ENCODE measurements at regions not wholly inside any gene's neighbourhood (a gene's known extent, or its start where the extent isn't known, plus 50 kb on each side); places are given as distances from the start of the nearest gene placed in this dataset.

DNA sequence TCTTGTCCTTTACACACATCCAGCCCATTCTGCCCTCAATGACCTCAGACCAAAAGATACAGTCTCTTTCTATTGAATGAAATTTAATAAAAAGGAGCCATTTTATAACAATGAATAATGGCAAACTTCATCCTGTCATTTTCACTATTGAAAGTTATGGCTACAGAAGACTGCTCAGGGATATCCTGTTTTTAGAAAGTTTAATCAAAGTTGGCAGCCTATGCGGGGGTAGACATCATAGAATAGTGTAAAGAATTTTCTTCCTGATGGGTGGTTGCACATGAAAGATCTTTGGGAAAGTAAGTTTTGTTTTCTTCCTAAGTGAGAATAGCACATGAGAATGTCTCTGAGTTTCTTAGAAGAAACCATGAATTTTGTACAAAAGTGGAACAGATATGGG lies 670.4 kb upstream of the CDH6 start:
- no peak for ATAC-seq
- TF ChIP-seq, protein P1, sequence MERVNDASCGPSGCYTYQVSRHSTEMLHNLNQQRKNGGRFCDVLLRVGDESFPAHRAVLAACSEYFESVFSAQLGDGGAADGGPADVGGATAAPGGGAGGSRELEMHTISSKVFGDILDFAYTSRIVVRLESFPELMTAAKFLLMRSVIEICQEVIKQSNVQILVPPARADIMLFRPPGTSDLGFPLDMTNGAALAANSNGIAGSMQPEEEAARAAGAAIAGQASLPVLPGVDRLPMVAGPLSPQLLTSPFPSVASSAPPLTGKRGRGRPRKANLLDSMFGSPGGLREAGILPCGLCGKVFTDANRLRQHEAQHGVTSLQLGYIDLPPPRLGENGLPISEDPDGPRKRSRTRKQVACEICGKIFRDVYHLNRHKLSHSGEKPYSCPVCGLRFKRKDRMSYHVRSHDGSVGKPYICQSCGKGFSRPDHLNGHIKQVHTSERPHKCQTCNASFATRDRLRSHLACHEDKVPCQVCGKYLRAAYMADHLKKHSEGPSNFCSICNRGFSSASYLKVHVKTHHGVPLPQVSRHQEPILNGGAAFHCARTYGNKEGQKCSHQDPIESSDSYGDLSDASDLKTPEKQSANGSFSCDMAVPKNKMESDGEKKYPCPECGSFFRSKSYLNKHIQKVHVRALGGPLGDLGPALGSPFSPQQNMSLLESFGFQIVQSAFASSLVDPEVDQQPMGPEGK (CRISPR knock-in tag; IDR thresholded peaks at IDR 0.05; ENCODE audit: borderline replicate concordance), result no peak
- TF ChIP-seq, protein P2, sequence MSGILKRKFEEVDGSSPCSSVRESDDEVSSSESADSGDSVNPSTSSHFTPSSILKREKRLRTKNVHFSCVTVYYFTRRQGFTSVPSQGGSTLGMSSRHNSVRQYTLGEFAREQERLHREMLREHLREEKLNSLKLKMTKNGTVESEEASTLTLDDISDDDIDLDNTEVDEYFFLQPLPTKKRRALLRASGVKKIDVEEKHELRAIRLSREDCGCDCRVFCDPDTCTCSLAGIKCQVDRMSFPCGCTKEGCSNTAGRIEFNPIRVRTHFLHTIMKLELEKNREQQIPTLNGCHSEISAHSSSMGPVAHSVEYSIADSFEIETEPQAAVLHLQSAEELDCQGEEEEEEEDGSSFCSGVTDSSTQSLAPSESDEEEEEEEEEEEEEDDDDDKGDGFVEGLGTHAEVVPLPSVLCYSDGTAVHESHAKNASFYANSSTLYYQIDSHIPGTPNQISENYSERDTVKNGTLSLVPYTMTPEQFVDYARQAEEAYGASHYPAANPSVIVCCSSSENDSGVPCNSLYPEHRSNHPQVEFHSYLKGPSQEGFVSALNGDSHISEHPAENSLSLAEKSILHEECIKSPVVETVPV (CRISPR knock-in tag; IDR thresholded peaks at IDR 0.05), result no peak
- TF ChIP-seq CSDC2 (CRISPR knock-in tag; IDR thresholded peaks at IDR 0.05), result no peak
- TF ChIP-seq ARNTL (CRISPR knock-in tag; IDR thresholded peaks at IDR 0.05; ENCODE audit: borderline replicate concordance, low read depth), result no peak
- TF ChIP-seq GLIS3 (CRISPR knock-in tag; IDR thresholded peaks at IDR 0.05), result no peak
- TF ChIP-seq ZNF8 (CRISPR knock-in tag; IDR thresholded peaks at IDR 0.05), result no peak
- no peak for TF ChIP-seq TOX (CRISPR knock-in tag; IDR thresholded peaks at IDR 0.05; ENCODE audit: borderline replicate concordance)
- TF ChIP-seq BACH2 (CRISPR knock-in tag; IDR thresholded peaks at IDR 0.05; ENCODE audit: borderline replicate concordance), result no peak
- no peak for TF ChIP-seq SNAI2 (CRISPR knock-in tag; IDR thresholded peaks at IDR 0.05)
- no peak for TF ChIP-seq ZFP3 (CRISPR knock-in tag; IDR thresholded peaks at IDR 0.05)
- TF ChIP-seq, protein P3, sequence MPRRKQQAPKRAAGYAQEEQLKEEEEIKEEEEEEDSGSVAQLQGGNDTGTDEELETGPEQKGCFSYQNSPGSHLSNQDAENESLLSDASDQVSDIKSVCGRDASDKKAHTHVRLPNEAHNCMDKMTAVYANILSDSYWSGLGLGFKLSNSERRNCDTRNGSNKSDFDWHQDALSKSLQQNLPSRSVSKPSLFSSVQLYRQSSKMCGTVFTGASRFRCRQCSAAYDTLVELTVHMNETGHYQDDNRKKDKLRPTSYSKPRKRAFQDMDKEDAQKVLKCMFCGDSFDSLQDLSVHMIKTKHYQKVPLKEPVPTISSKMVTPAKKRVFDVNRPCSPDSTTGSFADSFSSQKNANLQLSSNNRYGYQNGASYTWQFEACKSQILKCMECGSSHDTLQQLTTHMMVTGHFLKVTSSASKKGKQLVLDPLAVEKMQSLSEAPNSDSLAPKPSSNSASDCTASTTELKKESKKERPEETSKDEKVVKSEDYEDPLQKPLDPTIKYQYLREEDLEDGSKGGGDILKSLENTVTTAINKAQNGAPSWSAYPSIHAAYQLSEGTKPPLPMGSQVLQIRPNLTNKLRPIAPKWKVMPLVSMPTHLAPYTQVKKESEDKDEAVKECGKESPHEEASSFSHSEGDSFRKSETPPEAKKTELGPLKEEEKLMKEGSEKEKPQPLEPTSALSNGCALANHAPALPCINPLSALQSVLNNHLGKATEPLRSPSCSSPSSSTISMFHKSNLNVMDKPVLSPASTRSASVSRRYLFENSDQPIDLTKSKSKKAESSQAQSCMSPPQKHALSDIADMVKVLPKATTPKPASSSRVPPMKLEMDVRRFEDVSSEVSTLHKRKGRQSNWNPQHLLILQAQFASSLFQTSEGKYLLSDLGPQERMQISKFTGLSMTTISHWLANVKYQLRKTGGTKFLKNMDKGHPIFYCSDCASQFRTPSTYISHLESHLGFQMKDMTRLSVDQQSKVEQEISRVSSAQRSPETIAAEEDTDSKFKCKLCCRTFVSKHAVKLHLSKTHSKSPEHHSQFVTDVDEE (CRISPR knock-in tag; IDR thresholded peaks at IDR 0.05), result no peak

DNA sequence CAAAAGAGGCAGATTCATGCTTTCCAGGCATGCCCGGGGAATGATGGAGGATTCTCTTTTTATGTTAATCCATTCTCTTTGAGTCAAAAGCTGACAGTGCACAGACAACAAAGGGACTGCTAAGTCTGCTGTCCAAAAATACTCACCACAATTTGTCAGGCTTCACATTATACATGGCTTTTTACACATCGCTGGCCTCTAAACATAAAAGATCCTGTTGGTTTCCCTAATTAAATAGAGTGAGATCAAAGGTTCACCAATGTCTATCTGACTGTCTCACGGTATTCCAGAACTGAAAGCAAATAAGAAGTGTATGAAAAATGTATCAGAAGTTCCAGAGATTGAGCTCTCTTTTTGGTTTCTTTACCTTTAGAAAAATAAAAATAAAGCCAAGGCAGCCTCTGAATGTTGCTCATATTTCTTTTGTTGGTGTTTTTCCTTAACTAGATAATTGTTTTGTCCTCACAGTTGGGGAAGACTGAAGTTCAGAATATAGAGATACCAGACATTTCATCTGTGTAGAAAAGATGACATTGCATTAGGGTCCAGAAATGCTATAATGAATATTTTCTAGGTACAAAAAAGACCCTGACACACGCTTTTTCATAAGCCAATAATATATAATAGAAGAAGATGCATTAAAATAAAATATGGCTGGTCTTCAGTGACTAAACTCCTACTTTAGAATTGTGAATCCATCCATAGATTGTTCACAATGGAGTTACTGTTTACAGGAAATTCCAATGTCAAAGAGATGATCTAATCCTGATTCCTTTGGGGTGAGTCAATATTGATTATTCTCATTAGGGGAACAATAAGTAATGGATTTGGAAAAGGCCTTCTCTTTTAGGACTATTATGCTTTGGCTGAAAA lies 688.2 kb upstream of the CDH6 start:
- TF ChIP-seq, protein P3 (CRISPR knock-in tag; IDR thresholded peaks at IDR 0.05), result no peak
- TF ChIP-seq, protein P4, sequence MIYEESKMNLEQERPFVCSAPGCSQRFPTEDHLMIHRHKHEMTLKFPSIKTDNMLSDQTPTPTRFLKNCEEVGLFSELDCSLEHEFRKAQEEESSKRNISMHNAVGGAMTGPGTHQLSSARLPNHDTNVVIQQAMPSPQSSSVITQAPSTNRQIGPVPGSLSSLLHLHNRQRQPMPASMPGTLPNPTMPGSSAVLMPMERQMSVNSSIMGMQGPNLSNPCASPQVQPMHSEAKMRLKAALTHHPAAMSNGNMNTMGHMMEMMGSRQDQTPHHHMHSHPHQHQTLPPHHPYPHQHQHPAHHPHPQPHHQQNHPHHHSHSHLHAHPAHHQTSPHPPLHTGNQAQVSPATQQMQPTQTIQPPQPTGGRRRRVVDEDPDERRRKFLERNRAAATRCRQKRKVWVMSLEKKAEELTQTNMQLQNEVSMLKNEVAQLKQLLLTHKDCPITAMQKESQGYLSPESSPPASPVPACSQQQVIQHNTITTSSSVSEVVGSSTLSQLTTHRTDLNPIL (CRISPR knock-in tag; IDR thresholded peaks at IDR 0.05; ENCODE audit: low read depth), result peak; percentile 61; the same call in 1 of the 2 replicates
- peak; percentile 60 for TF ChIP-seq ISL1 (CRISPR knock-in tag; IDR thresholded peaks at IDR 0.05)
- ATAC-seq, result no peak

DNA sequence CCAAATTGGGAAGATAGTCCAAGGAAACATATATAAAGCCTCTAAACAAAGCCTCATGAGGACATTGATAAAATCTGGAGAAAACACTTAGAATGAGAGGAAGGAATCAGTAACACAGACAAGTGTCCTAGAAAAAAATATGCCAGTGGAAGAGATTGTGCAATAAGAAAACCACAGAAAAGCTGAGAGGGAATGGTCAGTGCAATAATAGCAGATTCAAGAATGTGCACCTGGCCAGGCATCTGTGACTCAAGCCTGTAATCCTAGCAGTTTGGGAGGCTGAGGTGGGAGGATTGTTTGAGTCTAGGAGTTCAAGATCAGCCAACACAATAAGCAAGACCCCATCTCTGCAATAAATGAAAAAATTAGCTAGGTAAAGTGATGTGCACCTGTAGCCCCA lies 691.2 kb upstream of the CDH6 start:
- ATAC-seq, result no peak
- peak; percentile 29; the same call in 1 of the 2 replicates for TF ChIP-seq ISL1 (CRISPR knock-in tag; IDR thresholded peaks at IDR 0.05)
- no peak for TF ChIP-seq TCF4 (CRISPR knock-in tag; IDR thresholded peaks at IDR 0.05; ENCODE audit: borderline replicate concordance)

DNA sequence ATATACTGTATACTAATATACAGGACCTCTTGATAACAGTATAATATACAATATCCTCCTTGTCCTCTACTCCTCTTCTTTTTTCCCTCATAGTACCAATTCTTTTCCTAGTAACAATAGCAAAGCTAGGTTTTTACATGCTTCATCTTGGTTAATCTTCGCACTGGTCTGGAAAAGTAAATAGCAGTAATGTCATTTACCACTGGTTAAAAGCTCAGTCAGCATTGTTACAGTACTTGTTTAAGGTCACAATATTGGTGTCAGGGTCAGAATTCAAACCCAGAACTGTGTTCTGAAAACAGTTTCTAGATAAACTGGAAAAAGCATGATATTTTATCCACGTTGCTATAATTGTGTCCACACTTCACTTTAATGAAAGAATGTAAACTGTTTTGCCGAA lies 692.4 kb upstream of the CDH6 start:
- no peak for ATAC-seq
- TF ChIP-seq ZNF8 (CRISPR knock-in tag; IDR thresholded peaks at IDR 0.05) (no peak), BACH2 (CRISPR knock-in tag; IDR thresholded peaks at IDR 0.05; ENCODE audit: borderline replicate concordance) (no peak), SNAI2 (CRISPR knock-in tag; IDR thresholded peaks at IDR 0.05) (no peak), OSR1 (CRISPR knock-in tag; IDR thresholded peaks at IDR 0.05) (no peak), ISL1 (CRISPR knock-in tag; IDR thresholded peaks at IDR 0.05) (no peak), ZNF565 (CRISPR knock-in tag; conservative IDR thresholded peaks at IDR 0.05; ENCODE audit: low read depth) (no peak), TCF4 (CRISPR knock-in tag; IDR thresholded peaks at IDR 0.05; ENCODE audit: borderline replicate concordance) (no peak), ARNTL (CRISPR knock-in tag; IDR thresholded peaks at IDR 0.05; ENCODE audit: borderline replicate concordance, low read depth) (no peak), ZNF70 (CRISPR knock-in tag; IDR thresholded peaks at IDR 0.05) (no peak), CSDC2 (CRISPR knock-in tag; IDR thresholded peaks at IDR 0.05) (no peak), ZC3H10 (CRISPR knock-in tag; IDR thresholded peaks at IDR 0.05) (no peak), ZFP3 (CRISPR knock-in tag; IDR thresholded peaks at IDR 0.05) (no peak), GLIS3 (CRISPR knock-in tag; IDR thresholded peaks at IDR 0.05) (no peak)
- TF ChIP-seq, protein P2 (CRISPR knock-in tag; IDR thresholded peaks at IDR 0.05), result no peak
- TF ChIP-seq, protein P4 (CRISPR knock-in tag; IDR thresholded peaks at IDR 0.05; ENCODE audit: low read depth), result no peak

All from SK-N-SH treated with all-trans-retinoic acid at 6 μM for 48 hours (cell line).